ENCODE measurements at regions not wholly inside any gene's neighbourhood (a gene's known extent, or its start where the extent isn't known, plus 50 kb on each side); places are given as distances from the start of the nearest gene placed in this dataset.
"Not testable (repeated sequence)": the region's sequence is repeated elsewhere in the genome, so short reads cannot be mapped to it uniquely, and the experiment has no call there.

DNA sequence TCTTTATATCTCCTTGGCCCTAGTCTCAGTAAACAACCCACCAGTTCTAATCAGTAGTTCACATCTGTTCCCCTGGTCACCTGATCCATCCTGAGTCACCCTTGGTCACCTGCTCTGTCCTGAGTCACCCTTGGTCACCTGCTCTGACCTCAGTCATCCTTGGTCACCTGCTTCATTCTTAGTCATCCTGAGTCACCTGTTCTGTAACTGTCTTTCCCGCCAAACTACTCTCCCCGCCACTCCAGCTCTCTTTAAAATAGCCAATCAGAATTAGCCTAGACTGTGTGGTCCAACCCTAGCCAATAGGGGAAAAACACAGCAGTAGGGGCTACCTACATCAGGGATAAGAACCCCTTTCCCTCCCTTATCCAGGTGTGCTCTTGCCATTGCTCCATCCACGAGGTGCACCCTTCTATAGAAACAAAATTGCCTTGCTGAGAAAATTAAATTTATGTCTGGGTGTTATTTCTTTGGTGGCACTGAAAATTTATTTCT is 245.4 kb upstream of the DIO3 start:
- TF ChIP-seq, protein P1, sequence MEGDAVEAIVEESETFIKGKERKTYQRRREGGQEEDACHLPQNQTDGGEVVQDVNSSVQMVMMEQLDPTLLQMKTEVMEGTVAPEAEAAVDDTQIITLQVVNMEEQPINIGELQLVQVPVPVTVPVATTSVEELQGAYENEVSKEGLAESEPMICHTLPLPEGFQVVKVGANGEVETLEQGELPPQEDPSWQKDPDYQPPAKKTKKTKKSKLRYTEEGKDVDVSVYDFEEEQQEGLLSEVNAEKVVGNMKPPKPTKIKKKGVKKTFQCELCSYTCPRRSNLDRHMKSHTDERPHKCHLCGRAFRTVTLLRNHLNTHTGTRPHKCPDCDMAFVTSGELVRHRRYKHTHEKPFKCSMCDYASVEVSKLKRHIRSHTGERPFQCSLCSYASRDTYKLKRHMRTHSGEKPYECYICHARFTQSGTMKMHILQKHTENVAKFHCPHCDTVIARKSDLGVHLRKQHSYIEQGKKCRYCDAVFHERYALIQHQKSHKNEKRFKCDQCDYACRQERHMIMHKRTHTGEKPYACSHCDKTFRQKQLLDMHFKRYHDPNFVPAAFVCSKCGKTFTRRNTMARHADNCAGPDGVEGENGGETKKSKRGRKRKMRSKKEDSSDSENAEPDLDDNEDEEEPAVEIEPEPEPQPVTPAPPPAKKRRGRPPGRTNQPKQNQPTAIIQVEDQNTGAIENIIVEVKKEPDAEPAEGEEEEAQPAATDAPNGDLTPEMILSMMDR (conservative IDR thresholded peaks at IDR 0.05; ENCODE audit: control insufficient read depth, insufficient read depth, low read depth, low read length): no peak
- DNase-seq (ENCODE audit: low read depth): peak; percentile 28
- no peak overlapping the region for H3K4me3 ChIP-seq (ENCODE audit: control insufficient read depth, low read depth, low read length)

DNA sequence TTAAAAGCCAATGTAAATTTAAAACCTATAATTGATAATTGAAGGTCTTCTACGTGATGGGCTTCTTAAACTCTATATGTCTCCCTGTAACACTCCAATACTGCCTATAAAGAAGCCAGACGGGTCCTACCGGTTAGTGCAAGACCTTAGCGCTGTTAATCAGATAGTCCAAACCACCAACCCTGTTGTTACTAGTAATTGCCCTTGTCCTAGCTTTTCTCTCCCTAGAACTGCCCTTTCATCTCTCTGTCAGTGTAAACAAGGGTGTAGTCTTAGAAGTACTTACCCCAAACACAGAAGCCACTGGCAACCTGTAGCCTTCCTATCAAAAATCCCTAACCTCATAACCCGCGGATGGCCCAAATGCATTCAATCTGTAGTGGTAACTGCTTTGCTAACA is 243.0 kb upstream of the DIO3 start:
- TF ChIP-seq, protein P1 (conservative IDR thresholded peaks at IDR 0.05; ENCODE audit: control insufficient read depth, insufficient read depth, low read depth, low read length): no peak
- H3K4me3 ChIP-seq (ENCODE audit: control insufficient read depth, low read depth, low read length): no peak overlapping the region
- no peak for DNase-seq (ENCODE audit: low read depth)

DNA sequence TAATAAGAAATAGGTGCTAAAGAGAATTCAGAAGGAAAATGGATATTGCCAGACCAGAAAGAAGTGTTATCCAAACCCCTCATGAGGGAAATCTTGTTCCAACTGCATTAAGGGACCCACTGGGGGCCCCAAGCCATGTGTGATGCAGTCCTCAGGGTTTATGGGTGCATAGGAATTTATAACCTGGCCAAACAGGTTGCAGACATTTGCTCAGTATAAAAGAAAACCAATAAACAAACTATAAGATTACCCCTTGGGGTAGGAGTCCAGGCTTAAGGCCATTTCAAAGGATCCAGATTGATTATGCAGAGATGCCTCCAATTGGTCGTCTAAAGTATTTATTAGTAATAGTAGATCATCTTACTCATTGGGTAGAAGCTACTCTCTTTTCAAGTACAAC is 240.9 kb upstream of the DIO3 start:
- TF ChIP-seq, protein P1 (conservative IDR thresholded peaks at IDR 0.05; ENCODE audit: control insufficient read depth, insufficient read depth, low read depth, low read length): no peak
- H3K4me3 ChIP-seq (ENCODE audit: control insufficient read depth, low read depth, low read length): no peak overlapping the region
- DNase-seq (ENCODE audit: low read depth): no peak

DNA sequence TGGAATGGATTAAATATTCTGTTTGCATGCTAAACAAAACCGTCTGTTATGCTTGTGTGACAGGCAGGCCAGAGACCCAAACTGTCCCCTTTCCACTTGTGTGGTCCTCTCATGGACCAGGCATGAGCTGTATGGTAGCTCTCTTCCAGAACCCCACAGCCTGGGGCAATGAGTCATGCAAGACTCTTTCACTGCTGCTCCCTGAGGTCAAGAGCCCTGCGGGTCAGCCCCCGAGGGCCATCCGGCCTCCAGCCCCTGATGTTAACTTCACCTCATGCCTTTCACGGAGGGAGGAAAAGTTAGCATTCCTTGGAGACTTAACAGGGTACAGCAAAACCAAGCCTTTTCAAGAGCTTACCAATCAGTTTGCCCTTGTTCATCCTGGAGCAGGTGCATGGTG is 239.1 kb upstream of the DIO3 start:
- no peak for DNase-seq (ENCODE audit: low read depth)
- TF ChIP-seq, protein P1 (conservative IDR thresholded peaks at IDR 0.05; ENCODE audit: control insufficient read depth, insufficient read depth, low read depth, low read length): no peak
- H3K4me3 ChIP-seq (ENCODE audit: control insufficient read depth, low read depth, low read length): no peak overlapping the region

DNA sequence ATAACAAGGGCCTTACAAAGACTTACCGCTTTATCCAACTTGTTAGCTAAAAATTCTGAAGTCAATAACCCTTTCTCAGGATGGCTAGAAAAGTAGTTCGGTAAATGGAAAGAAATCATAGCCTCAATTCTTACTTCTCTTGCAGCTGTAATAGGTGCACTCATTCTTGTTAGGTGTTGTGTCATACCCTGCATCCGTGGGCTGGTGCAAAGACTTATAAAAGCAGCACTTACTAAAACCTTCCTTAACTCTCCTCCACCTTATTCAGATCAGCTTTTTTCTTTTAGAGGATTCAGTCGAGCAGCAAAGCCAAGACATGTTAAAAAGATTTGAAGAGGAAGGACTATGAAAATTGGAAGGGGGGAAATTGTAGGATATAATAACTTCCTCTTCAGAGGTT is 238.2 kb upstream of the DIO3 start:
- H3K4me3 ChIP-seq (ENCODE audit: control insufficient read depth, low read depth, low read length): no peak overlapping the region
- DNase-seq (ENCODE audit: low read depth): no peak
- TF ChIP-seq, protein P1 (conservative IDR thresholded peaks at IDR 0.05; ENCODE audit: control insufficient read depth, insufficient read depth, low read depth, low read length): no peak

DNA sequence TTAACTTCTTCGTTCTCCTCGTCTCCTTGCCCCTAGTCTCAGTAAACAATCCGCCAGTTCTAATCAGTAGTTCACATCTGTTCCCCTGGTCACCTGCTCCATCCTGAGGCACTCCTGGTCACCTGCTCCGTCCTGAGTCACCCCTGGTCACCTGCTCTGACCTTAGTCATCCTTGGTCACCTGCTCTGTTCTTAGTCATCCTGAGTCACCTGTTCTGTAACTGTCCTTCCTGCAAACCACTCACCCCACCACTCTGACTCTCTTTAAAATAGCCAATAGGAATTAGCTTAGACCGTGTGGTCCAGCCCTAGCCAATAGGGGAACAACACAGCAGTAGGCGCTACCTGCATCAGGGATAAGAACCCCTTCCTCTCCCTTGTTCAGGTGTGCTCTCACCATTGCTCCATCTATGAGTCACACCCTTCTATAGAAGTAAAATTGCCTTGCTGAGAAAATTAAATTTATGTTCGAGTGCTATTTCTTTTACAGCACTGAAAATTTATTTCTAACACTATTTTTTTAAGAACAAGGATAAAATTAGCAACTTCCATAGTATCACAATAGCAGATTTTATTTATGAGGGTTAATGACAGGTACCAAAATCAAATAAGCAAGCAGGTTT is 237.6 kb upstream of the DIO3 start:
- H3K4me3 ChIP-seq (ENCODE audit: control insufficient read depth, low read depth, low read length); DNase-seq (ENCODE audit: low read depth): not testable (repeated sequence)

DNA sequence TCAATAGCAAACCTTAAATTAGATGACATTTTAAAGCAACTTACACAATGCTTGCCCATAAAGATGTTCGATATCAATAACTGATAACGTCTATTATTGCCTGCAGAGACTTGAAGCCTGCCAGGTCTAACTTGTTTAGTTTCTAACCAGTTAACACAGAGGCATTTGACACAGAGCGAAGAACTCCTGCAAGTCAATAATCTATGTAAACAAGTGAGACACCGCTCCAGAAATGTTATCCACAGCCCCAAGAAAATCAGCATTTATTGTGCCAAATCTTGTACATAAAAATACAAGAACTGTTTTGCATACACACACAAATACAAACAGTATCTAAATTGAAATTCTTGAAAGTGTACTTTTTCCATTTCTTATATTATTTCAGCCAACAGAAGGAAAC is 236.0 kb upstream of the DIO3 start:
- H3K4me3 ChIP-seq (ENCODE audit: control insufficient read depth, low read depth, low read length): no peak overlapping the region
- no peak for DNase-seq (ENCODE audit: low read depth)
- TF ChIP-seq, protein P1 (conservative IDR thresholded peaks at IDR 0.05; ENCODE audit: control insufficient read depth, insufficient read depth, low read depth, low read length): no peak
